Lung (tissue), 11 donors: ENCODE measurements at regions not wholly inside any gene's neighbourhood (a gene's known extent, or its start where the extent isn't known, plus 50 kb on each side); places are given as distances from the start of the nearest gene placed in this dataset.

Experiments used
- ATAC-seq: fragments of 200-7000 bp; cut with Tn5 transposase; one replicate; pipeline ENCODE4 v1.9.1; 2020; ENCODE audit warnings: moderate number of reproducible peaks; ENCODE audit not compliant: insufficient read depth, low FRiP score
- DNase-seq, 3 donors: peaks; one replicate each; pipeline ENCODE4 v3.0.0-alpha.2; 2013 to 2017
- H3K27ac ChIP-seq, 2 donors: one replicate each; pipeline ENCODE4 v1.5.1; 2013; ENCODE audit warnings: mild to moderate bottlenecking in 2 of 2, moderate library complexity in 2 of 2, control low read depth in 1 of 2, inconsistent platforms in 1 of 2, low read depth in 1 of 2, low read length in 1 of 2
- H3K27me3 ChIP-seq, 3 donors: one replicate each; pipeline ENCODE4 v1.5.1; 2013; ENCODE audit warnings: low read length in 2 of 3; ENCODE audit not compliant: control insufficient read depth in 3 of 3, insufficient read depth in 3 of 3
- H3K36me3 ChIP-seq, 4 donors: one replicate each; pipeline ENCODE4 v1.5.1; 2013; ENCODE audit warnings: low read length in 4 of 4, mild to moderate bottlenecking in 1 of 4, moderate library complexity in 1 of 4; ENCODE audit not compliant: control insufficient read depth in 4 of 4, insufficient read depth in 4 of 4
- H3K4me1 ChIP-seq, 5 donors: one replicate each; pipeline ENCODE4 v1.5.1; 2013; ENCODE audit warnings: low read length in 5 of 5, mild to moderate bottlenecking in 2 of 5, moderate library complexity in 1 of 5; ENCODE audit not compliant: control insufficient read depth in 5 of 5, insufficient read depth in 5 of 5
- H3K4me3 ChIP-seq: one replicate; pipeline ENCODE4 v1.5.1; 2013; ENCODE audit warnings: mild to moderate bottlenecking, control low read depth, moderate library complexity
- H3K9ac ChIP-seq, 2 donors: one replicate each; pipeline ENCODE4 v1.5.1; 2013; ENCODE audit warnings: low read length in 2 of 2, control low read depth in 1 of 2; ENCODE audit not compliant: insufficient read depth in 1 of 2
- H3K9me3 ChIP-seq, 4 donors: one replicate each; pipeline ENCODE4 v1.5.1; 2013; ENCODE audit warnings: low read length in 3 of 4, mild to moderate bottlenecking in 1 of 4, moderate library complexity in 1 of 4; ENCODE audit not compliant: control insufficient read depth in 4 of 4, insufficient read depth in 3 of 4
- WGBS, 2 donors: extraction: QIAGEN DNeasy Blood & Tissue Kit; methylation state at CpG; one replicate each; pipeline ENCODE4 v1.1.7; 2013; 5-methylcytosine and 5-hydroxymethylcytosine counted together
- TF ChIP-seq, protein P1 (sequence below): IDR thresholded peaks from 2 replicates; pipeline ENCODE4 v1.5.1; 2012; ENCODE audit warnings: mild to moderate bottlenecking; ENCODE audit errors: control extremely low read depth, extremely low read depth
- donor health status: control.
- donor health status: control.
- donor health status: Bipolar disorder and iron deficiency.
- donor health status: healthy.
- donor health status: DM: yes; HTN: yes; CAD: no.

DNA sequence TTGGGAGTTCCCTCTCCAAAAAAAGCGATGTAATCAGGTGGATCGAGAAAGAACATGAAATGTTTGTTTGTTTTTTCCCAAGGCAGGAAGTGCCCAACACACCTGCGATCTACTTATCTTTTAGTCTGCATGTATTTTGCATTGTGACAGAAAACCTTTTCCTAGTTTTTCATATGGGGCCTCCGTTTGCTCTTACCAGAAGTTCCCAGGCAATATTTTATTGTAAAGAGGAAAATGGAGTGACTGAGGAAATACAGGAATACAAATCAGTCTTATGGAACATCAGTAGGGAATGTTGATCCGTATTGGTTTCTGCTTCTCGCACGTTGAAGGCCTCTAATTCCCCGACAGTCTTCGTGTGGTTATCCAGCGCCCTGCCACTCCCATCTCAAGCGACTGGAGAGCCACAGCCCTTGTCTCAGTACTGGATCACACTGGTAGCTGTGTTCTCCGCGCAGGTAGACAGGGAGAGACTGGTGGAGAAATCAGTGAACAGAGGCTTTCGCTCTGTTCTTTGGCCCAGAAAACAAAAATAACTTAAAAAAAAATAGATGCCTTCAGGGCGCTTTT, 107.4 kb downstream of the TRIM27 start:
- Histone ChIP-seq H3K9me3 (peaks cover 0 to 16% (median 0%) of the 10 kb centered on the region in 4 donors), H3K36me3 (no peaks in the 10 kb centered on the region), H3K4me3 (no peak overlapping the region), H3K4me1 (peaks cover 0 to 4% (median 0%) of the 10 kb centered on the region in 5 donors), H3K9ac (no peak overlapping the region), H3K27me3 (peaks cover 13 to 97% (median 86%) of the 10 kb centered on the region in 3 donors), H3K27ac (no peak overlapping the region)
- DNase-seq (no peak), ATAC-seq (no peak)
- TF ChIP-seq, protein P1, sequence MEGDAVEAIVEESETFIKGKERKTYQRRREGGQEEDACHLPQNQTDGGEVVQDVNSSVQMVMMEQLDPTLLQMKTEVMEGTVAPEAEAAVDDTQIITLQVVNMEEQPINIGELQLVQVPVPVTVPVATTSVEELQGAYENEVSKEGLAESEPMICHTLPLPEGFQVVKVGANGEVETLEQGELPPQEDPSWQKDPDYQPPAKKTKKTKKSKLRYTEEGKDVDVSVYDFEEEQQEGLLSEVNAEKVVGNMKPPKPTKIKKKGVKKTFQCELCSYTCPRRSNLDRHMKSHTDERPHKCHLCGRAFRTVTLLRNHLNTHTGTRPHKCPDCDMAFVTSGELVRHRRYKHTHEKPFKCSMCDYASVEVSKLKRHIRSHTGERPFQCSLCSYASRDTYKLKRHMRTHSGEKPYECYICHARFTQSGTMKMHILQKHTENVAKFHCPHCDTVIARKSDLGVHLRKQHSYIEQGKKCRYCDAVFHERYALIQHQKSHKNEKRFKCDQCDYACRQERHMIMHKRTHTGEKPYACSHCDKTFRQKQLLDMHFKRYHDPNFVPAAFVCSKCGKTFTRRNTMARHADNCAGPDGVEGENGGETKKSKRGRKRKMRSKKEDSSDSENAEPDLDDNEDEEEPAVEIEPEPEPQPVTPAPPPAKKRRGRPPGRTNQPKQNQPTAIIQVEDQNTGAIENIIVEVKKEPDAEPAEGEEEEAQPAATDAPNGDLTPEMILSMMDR = no peak
- WGBS, 2 donors = 8 to 12% methylated on average over 15 of the region's 15 CpGs

DNA sequence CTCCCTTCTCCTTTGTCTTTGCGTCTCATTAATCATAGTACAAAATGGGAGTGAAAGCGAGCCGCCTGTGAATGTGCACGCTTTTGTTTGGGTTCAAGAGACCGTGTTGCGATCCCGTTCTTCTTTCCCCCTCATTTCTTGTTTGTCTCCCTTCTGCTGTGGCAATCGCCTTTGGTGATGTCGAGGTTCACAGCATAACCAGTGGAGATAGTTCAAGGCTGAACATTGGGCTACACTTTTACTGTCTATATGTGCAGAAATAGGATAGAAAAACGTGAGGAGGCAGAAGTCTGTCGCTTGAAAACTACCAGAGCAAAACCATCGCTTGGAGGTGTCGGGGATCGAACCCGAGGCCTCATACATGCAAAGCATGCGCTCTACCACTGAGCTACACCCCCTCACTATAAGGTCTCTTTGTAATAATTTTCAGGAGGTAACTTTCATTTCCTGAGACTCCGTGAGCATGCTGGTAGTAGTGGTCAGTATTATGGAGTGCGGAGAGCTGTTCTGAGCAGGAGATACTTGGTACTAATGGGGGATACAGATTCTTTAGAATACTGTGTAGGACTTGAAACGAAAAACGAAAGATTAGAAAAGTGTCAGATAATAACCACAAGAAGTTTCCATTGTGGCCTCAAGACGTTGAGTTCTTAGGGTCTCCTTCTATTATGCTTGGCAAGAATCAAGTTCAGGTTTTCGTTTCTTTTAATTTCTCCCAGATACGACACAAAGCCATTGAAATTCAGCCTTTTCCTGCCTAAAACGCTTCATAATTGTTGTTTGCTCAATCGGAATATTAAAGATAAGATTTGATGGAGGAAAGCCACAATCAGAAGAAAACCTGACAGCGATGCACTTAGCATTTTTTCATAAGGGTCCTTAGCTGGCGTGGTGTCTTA, 106.6 kb downstream of the TRIM27 start:
- peaks cover 0 to 16% (median 0%) of the 10 kb centered on the region in 4 donors for H3K9me3 ChIP-seq
- no peak overlapping the region for H3K4me3 ChIP-seq
- H3K27me3 ChIP-seq = peaks cover 13 to 97% (median 80%) of the 10 kb centered on the region in 3 donors
- H3K27ac ChIP-seq = no peak overlapping the region
- H3K4me1 ChIP-seq = peaks cover 0 to 4% (median 0%) of the 10 kb centered on the region in 5 donors
- ATAC-seq = no peak
- TF ChIP-seq, protein P1 = no peak
- WGBS, 2 donors = 5 to 6% methylated on average over 27 of the region's 27 CpGs
- no peak overlapping the region for H3K9ac ChIP-seq
- H3K36me3 ChIP-seq = no peaks in the 10 kb centered on the region
- no peak for DNase-seq

DNA sequence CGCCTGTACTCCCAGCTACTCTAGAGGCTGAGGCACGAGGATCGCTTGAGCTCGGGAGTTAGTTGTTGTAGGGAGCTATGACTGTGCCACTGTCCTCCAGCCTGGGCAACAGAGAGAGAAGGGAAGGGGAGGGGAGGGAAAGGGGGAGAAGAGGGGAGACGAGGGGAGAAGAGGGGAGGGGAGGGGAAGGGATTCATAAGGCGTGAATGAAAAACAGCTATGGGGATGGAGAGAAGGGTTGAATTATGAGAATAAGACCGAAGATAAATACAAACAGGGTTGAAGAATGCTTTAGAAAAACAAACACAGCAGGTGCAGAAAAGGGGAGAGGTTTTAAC, 106.0 kb downstream of the TRIM27 start:
- Histone ChIP-seq H3K9me3 (peaks cover 0 to 14% (median 0%) of the 10 kb centered on the region in 4 donors), H3K4me1 (peaks cover 0 to 4% (median 0%) of the 10 kb centered on the region in 5 donors), H3K27ac (no peak overlapping the region), H3K9ac (no peak overlapping the region), H3K4me3 (no peak overlapping the region), H3K27me3 (peaks cover 13 to 93% (median 75%) of the 10 kb centered on the region in 3 donors), H3K36me3 (no peaks in the 10 kb centered on the region)
- DNase-seq (no peak), ATAC-seq (no peak)
- 9 to 10% methylated on average over 7 of the region's 7 CpGs for WGBS, 2 donors
- TF ChIP-seq, protein P1 = no peak
